GM19468 (cell line): ENCODE measurements at regions not wholly inside any gene's neighbourhood (a gene's known extent, or its start where the extent isn't known, plus 50 kb on each side); places are given as distances from the start of the nearest gene placed in this dataset.

Source experiments
- ATAC-seq: cut with Tn5 transposase; IDR thresholded peaks from one replicate; pipeline ENCODE4 v1.9.1; 2021; ENCODE audit warnings: mild to moderate bottlenecking, moderate library complexity, moderate number of reproducible peaks; ENCODE audit not compliant: unreplicated experiment; ENCODE audit errors: extremely low read depth

GRCh38 chr12:41941079-41941478, 203.6 kb downstream of the GXYLT1 start:
- no peak for ATAC-seq

DNA sequence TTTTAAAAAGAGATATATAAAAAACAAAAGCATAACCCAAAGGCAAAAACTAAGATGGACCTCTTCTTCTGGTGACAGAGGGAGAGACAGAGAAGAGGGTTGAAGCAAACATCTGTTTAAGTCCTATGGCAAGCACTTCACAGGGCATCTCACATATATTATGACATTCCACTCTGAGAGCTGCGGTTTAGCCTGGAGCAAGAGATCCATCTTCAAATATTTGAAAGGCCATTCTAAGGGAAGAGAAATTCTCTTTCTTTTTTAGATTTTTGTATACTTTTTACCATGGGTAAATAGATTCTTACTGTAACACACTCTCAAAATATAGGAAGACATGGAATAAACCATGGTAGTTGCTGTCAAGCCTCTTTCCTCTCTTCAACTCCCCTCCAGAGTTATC, 204.1 kb downstream of the GXYLT1 start:
- ATAC-seq: no peak

GRCh38 chr12:41936333-41936732, 208.3 kb downstream of the GXYLT1 start:
- no peak for ATAC-seq

- no peak for ATAC-seq
These were observed 208.8 kb downstream of the GXYLT1 start for GRCh38 chr12:41935911-41936310.

- ATAC-seq: no peak
These were observed 212.1 kb downstream of the GXYLT1 start for GRCh38 chr12:41932470-41932991.

DNA sequence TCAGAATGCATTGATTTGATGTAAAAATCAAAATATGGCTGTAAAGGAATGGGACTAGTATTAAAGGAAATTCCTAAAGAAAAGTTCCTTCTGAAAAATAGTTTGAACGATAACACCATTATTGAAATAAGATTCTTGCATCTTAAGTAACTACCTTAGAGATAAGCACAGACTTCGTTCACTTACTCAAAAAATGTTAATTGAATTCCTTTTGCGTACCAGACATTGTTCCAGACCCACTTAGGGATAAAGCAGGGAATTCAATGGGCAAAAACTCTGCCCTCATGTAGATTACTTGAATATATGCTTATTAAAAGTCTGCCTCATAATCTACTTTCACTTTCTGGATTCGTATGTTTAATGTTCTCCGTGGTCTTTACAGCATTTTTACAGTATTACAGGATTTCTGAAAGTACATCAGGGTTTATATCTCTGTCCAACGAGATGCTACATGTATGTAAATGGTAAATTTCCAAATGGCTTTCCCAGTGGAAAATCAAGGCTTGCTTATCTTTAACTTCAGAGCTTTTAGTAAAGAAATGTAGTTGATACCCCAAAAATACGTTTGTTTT, 213.7 kb downstream of the GXYLT1 start:
- no peak for ATAC-seq

GRCh38 chr12:41924111-41924510, 220.6 kb downstream of the GXYLT1 start:
- no peak for ATAC-seq

- ATAC-seq: no peak
These were observed 221.3 kb downstream of the GXYLT1 start for GRCh38 chr12:41923351-41923750.

DNA sequence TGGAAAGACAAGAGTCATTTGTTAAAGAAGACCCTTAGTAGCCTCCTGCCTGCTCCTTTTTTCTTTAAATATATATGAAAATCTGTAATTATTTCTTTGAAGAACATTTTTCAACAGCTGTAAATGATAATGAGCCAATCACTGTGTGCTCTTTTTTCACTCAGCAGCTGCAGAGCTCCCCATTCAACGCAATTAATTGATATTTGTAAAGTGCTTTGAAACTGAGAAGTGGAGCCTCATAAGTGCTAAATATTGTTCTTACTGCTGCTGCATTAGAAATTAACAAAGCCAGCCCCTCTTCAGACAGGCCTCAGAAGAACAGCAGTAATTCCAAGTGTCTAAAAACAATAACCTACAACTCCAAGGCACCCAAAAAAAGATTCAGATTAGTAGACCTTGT, 224.3 kb downstream of the GXYLT1 start:
- ATAC-seq: no peak

- no peak for ATAC-seq
These were observed 225.0 kb downstream of the GXYLT1 start for GRCh38 chr12:41919526-41920261.

- ATAC-seq: no peak
These were observed 225.6 kb downstream of the GXYLT1 start for GRCh38 chr12:41919048-41919447.

GRCh38 chr12:41917938-41918341, 226.7 kb downstream of the GXYLT1 start:
- no peak for ATAC-seq

DNA sequence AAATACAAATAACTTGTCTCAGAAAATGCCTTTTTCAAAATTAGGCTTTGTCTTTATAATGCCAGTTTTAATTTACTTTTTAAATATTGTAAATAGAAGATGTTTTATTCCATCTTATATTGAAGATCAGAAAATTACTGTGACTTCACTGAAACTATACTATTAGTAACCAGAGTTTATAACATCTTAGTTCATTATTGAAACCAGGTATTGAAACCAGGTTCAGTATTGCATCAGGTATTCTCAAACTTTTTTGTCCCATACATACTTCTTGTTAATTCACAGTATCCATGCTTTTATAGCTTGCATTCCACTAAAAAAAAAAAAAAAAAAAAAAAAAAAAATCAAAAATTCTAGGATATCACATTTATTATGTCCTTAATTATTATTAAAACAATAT, 227.5 kb downstream of the GXYLT1 start:
- no peak for ATAC-seq

DNA sequence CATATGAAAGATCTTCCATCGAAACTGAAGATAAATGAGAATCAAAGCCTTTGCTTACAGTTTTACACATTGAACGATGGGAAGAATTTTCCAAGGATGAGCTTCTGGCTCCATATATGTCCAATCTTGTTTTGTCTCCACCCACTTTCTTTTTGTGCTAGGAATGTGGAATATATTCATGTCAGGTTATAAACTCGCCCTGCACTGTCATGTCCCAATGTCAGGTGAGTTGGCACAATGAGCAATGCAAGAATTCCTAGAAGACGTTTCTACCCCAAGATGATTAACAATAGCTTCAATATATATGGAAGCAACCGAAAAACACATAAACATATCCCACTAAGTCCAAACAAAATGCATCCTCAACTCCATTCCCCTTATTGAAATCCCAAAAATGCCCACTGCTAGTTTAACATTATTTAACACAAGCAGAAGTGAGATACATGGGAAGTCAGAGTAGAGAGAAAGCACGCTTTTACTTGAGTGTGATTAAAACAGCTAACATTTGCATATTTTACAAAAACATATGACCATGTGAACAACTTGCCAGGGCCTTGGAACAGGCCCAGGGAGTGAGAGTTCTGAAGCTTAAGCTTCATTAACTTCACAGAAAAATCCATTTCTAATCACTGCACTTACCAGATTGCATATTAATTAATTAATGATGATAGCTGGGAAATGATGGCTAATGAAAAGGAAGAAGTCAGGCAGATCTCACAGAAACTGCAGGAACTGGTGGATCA, 233.9 kb downstream of the GXYLT1 start:
- no peak for ATAC-seq

DNA sequence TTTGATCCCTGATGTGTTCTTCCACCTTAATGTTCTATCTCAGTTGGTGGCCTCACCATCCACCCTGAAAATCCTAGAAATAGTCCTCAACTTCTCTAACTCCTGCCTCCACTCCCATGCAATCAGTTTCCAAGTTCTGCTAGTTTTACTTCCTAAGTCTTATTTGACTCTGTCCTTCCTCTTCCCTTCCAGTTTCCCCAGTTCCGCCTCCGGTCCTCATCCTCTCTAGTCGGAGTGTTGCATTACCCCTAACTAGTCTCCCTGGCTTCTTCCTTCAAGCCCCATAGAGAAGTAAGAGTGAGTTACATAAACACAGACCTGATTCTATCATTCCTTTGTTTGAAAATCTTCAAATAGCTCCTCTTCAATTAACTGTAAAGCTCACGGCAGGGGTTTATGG, 236.5 kb downstream of the GXYLT1 start:
- ATAC-seq: no peak

GRCh38 chr12:41907550-41907949, 237.1 kb downstream of the GXYLT1 start:
- ATAC-seq: no peak

GRCh38 chr12:41907021-41907420, 237.7 kb downstream of the GXYLT1 start:
- no peak for ATAC-seq

GRCh38 chr12:41905759-41906297, 238.8 kb downstream of the GXYLT1 start:
- ATAC-seq: no peak

GRCh38 chr12:41905073-41905758, 239.5 kb downstream of the GXYLT1 start:
- ATAC-seq: no peak

DNA sequence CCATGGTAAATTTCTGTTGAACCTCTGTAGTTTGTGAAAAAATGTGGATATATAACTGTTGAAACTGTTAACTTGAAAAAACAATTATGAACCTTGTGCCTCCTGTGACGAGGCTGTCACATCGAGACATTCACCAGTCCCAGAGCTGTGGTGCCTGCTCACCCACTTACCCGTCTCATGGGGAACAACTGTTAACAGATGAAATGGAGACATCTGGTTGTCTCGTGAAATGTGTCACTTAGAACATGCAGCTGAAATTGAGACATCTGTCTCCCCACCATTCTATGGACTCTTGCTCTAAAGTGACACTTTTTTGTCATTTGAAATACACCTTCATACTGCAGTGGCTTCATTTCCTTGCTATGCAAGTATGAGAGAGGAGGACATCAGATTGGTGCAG, 240.6 kb downstream of the GXYLT1 start:
- no peak for ATAC-seq
